Esophagus squamous epithelium (tissue), 4 donors: ENCODE measurements at regions not wholly inside any gene's neighbourhood (a gene's known extent, or its start where the extent isn't known, plus 50 kb on each side); places are given as distances from the start of the nearest gene placed in this dataset.

Source experiments
- CTCF ChIP-seq, 6 experiments: fragments of 450-650 bp in 4 of 6; fragments of 200-600 bp in 2 of 6; sonication (generic) in 2 of 6; IDR thresholded peaks; one replicate each; pipeline ENCODE4 v1.5.1; 2016 to 2019; ENCODE audit warnings: antibody characterized with exemption in 6 of 6, mild to moderate bottlenecking in 4 of 6, moderate library complexity in 4 of 6
- POLR2A ChIP-seq, 4 donors: fragments of 450-650 bp; IDR thresholded peaks; one replicate each; pipeline ENCODE4 v1.6.1; 2017; ENCODE audit warnings: antibody characterized with exemption in 4 of 4, mild to moderate bottlenecking in 4 of 4, moderate library complexity in 3 of 4

- no peak for TF ChIP-seq CTCF (IDR thresholded peaks at IDR 0.05)
- no peak for TF ChIP-seq POLR2A (IDR thresholded peaks at IDR 0.05)
Measured at GRCh38 chr5:53376853-53377252, 103.6 kb upstream of the FST start.
